SH-SY5Y (cell line): ENCODE measurements at regions not wholly inside any gene's neighbourhood (a gene's known extent, or its start where the extent isn't known, plus 50 kb on each side); places are given as distances from the start of the nearest gene placed in this dataset.

ENCODE experiments used
- GATA2 ChIP-seq: IDR thresholded peaks from 2 replicates; pipeline ENCODE4 v1.6.1; 2011; ENCODE audit warnings: mild to moderate bottlenecking, low read depth, low read length
- GATA3 ChIP-seq: IDR thresholded peaks from 2 replicates; pipeline ENCODE4 v1.6.1; 2011; ENCODE audit warnings: low read depth, mild to moderate bottlenecking, low read length, moderate library complexity

GRCh38 chr20:17844133-17844429 lies 124.5 kb downstream of the SNX5 start:
- TF ChIP-seq GATA2 = no peak
- no peak for TF ChIP-seq GATA3
